CD8-positive, alpha-beta memory T cell (primary cell): ENCODE measurements at regions not wholly inside any gene's neighbourhood (a gene's known extent, or its start where the extent isn't known, plus 50 kb on each side); places are given as distances from the start of the nearest gene placed in this dataset.

Experiments
- CTCF ChIA-PET: fragments of 350-600 bp; sonication (Branson Sonifier 250); formaldehyde crosslinking; loops from one replicate; lab custom pipeline; 2021; ENCODE audit warnings: antibody characterized with exemption; lab: Charles Lee
- POLR2A ChIA-PET: fragments of 350-600 bp; sonication (Branson Sonifier 250); formaldehyde crosslinking; loops from one replicate; lab custom pipeline; 2021; ENCODE audit warnings: antibody characterized with exemption; lab: Charles Lee
- DNase-seq, 5 donors: peaks; one replicate each; pipeline versions ENCODE4 v3.0.0 to v3.0.0-alpha.2; 2020 to 2022; ENCODE audit warnings: mixed read lengths in 1 of 5
- H3K27ac ChIP-seq: one replicate; pipeline ENCODE4 v1.7.0; 2013; ENCODE audit warnings: low read depth, mild to moderate bottlenecking, low read length, moderate library complexity
- H3K27me3 ChIP-seq: 2 replicates; pipeline ENCODE4 v1.7.0; 2013; ENCODE audit warnings: low read length, mild to moderate bottlenecking; ENCODE audit not compliant: insufficient read depth, poor library complexity, severe bottlenecking
- H3K36me3 ChIP-seq: 2 replicates; pipeline ENCODE4 v1.7.0; 2013; ENCODE audit warnings: mild to moderate bottlenecking, low read length, moderate library complexity; ENCODE audit not compliant: insufficient read depth
- H3K4me1 ChIP-seq: 2 replicates; pipeline ENCODE4 v1.7.0; 2013; ENCODE audit warnings: mild to moderate bottlenecking, low read length, moderate library complexity; ENCODE audit not compliant: insufficient read depth
- H3K4me3 ChIP-seq: 2 replicates; pipeline ENCODE4 v1.7.0; 2013; ENCODE audit warnings: mild to moderate bottlenecking, low read length
- H3K9me3 ChIP-seq: 2 replicates; pipeline ENCODE4 v1.7.0; 2013; ENCODE audit warnings: mild to moderate bottlenecking, low read length
- H3K27ac Mint-ChIP-seq, 8 donors: one replicate each; pipeline ENCODE4 v1.8.0; 2020 to 2021; ENCODE audit warnings: mixed read lengths in 8 of 8, mild to moderate bottlenecking in 6 of 8, inconsistent platforms in 3 of 8, moderate library complexity in 3 of 8
- H3K27me3 Mint-ChIP-seq, 2 donors: one replicate each; pipeline ENCODE4 v1.8.0; 2020 to 2021; ENCODE audit warnings: mixed read lengths in 2 of 2, mild to moderate bottlenecking in 1 of 2, moderate library complexity in 1 of 2
- H3K36me3 Mint-ChIP-seq, 3 donors: one replicate each; pipeline ENCODE4 v1.8.0; 2020 to 2021; ENCODE audit warnings: mixed read lengths in 3 of 3, inconsistent platforms in 1 of 3, mild to moderate bottlenecking in 1 of 3
- H3K4me1 Mint-ChIP-seq, 3 donors: one replicate each; pipeline ENCODE4 v1.8.0; 2020 to 2021; ENCODE audit warnings: mixed read lengths in 3 of 3, inconsistent platforms in 1 of 3, mild to moderate bottlenecking in 1 of 3
- H3K4me3 Mint-ChIP-seq, 7 donors: one replicate each; pipeline ENCODE4 v1.8.0; 2020 to 2021; ENCODE audit warnings: mixed read lengths in 7 of 7, mild to moderate bottlenecking in 6 of 7, moderate library complexity in 4 of 7, inconsistent platforms in 2 of 7
- H3K9me3 Mint-ChIP-seq, 5 donors: one replicate each; pipeline ENCODE4 v1.8.0; 2020 to 2022; ENCODE audit warnings: mixed read lengths in 5 of 5, mild to moderate bottlenecking in 3 of 5, moderate library complexity in 2 of 5, inconsistent platforms in 1 of 5

GRCh38 chr5:114062932-114063867 lies 298.7 kb upstream of the KCNN2 start:
- H3K36me3 ChIP-seq, result no peaks in the 10 kb centered on the region
- ChIA-PET CTCF (no interaction called here), POLR2A (no interaction called here)
- Mint-ChIP-seq H3K27me3 (no peaks in the 10 kb centered on the region), H3K4me1 (no peaks in the 10 kb centered on the region), H3K27ac (no peak overlapping the region), H3K9me3 (peaks cover 0 to 6% (median 0%) of the 10 kb centered on the region in 5 donors), H3K36me3 (no peaks in the 10 kb centered on the region), H3K4me3 (no peak overlapping the region)
- no peaks in the 10 kb centered on the region for H3K9me3 ChIP-seq
- DNase-seq, result no peak
- no peak overlapping the region for H3K4me3 ChIP-seq
- no peak overlapping the region for H3K27ac ChIP-seq
- no peaks in the 10 kb centered on the region for H3K27me3 ChIP-seq
- H3K4me1 ChIP-seq, result no peaks in the 10 kb centered on the region

DNA sequence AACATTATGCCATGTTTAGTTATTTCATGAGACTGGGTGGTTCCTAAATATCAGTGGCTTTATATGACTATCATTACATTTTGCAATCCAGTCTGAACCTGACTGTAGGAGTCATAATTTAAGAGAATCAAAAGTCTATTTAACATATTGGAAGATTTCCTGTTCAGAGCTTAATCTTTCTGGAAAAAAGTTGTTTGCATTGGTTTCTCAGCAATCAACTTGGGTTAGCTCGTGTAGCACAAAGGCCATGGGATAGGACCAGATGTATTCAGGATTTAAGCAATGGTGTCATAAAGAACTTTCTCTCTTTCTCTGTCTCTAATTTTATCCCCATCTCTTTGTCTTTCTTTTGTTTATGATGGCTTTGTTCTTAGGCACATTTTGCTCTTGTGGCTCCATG lies 296.0 kb upstream of the KCNN2 start:
- no peaks in the 10 kb centered on the region for H3K27me3 Mint-ChIP-seq
- CTCF ChIA-PET, result no interaction called here
- H3K27ac ChIP-seq, result no peak overlapping the region

DNA sequence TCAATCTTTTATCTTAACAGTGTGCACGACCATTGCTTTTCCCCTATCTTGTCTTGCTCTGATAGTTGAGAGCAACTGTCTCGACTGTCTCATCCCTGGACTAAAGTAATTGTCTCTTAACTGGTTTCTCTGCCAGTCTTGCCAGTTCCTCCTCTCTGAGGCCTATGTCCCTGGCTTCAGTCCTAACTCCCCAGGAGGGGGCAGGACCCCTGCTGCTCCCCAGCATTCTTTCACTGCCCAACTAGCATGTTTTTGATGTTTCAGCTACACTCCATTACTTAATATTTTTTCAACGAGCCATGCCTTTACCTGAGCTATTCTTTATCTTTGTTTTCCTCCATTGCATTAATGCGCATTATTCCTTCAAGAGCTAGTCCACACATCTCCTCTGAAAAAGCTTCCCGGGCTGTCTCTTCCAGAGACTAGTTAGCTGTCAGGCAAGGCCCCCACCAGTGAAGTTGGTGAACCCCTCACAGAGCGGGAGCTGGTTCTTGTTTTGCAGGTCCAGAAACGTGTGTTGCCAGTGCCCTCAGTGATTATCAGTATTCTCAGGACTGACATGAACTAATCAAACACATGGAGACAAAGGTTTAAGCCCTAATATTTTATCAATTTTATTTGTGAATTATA lies 291.7 kb upstream of the KCNN2 start:
- Mint-ChIP-seq H3K27ac (no peak overlapping the region), H3K4me3 (no peak overlapping the region), H3K27me3 (no peaks in the 10 kb centered on the region), H3K36me3 (no peaks in the 10 kb centered on the region), H3K4me1 (no peaks in the 10 kb centered on the region), H3K9me3 (peaks cover 0 to 5% (median 2%) of the 10 kb centered on the region in 5 donors)
- no peaks in the 10 kb centered on the region for H3K9me3 ChIP-seq
- no peak overlapping the region for H3K4me3 ChIP-seq
- H3K27ac ChIP-seq, result no peak overlapping the region
- DNase-seq, result no peak
- no peaks in the 10 kb centered on the region for H3K36me3 ChIP-seq
- ChIA-PET CTCF (no interaction called here), POLR2A (no interaction called here)
- H3K4me1 ChIP-seq, result no peaks in the 10 kb centered on the region
- no peaks in the 10 kb centered on the region for H3K27me3 ChIP-seq

More for the DNA sequence above, 296.0 kb upstream of the KCNN2 start:
- Histone ChIP-seq H3K9me3 (no peaks in the 10 kb centered on the region), H3K27me3 (no peaks in the 10 kb centered on the region), H3K36me3 (no peaks in the 10 kb centered on the region), H3K4me3 (no peak overlapping the region), H3K4me1 (no peaks in the 10 kb centered on the region)
- Mint-ChIP-seq H3K4me1 (no peaks in the 10 kb centered on the region), H3K36me3 (no peaks in the 10 kb centered on the region), H3K9me3 (peaks cover 0 to 5% (median 0%) of the 10 kb centered on the region in 5 donors), H3K27ac (no peak overlapping the region), H3K4me3 (no peak overlapping the region)
- POLR2A ChIA-PET, result no interaction called here
- DNase-seq, result no peak

- no peak for DNase-seq
- Mint-ChIP-seq H3K9me3 (peaks cover 5 to 16% (median 13%) of the 10 kb centered on the region in 5 donors), H3K36me3 (no peaks in the 10 kb centered on the region), H3K4me3 (no peak overlapping the region), H3K27me3 (no peaks in the 10 kb centered on the region), H3K4me1 (no peaks in the 10 kb centered on the region), H3K27ac (no peak overlapping the region)
- Histone ChIP-seq H3K27ac (no peak overlapping the region), H3K27me3 (no peaks in the 10 kb centered on the region), H3K4me3 (no peak overlapping the region), H3K9me3 (no peaks in the 10 kb centered on the region), H3K4me1 (no peaks in the 10 kb centered on the region), H3K36me3 (no peaks in the 10 kb centered on the region)
- ChIA-PET CTCF (no interaction called here), POLR2A (no interaction called here)
Measured at GRCh38 chr5:114089259-114089658, 272.6 kb upstream of the KCNN2 start.

DNA sequence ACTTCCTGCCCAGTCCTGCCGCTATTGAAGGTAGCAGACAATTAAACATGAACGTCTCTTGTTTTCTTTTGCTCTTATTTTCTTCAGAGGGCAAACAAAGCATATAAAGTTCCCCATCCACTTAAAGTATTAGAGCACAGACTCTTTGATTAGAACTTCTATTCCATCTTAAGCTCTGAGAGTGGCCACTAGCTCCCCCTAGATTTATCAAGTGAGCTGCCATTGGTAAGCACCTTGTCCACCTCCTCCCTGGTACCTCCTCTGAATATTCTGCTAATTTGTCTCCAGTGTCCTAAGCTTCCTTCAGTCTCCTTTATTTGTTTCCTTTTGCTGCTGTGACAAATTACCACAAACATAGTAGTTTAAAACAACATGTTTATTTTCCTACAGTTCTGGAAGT lies 264.3 kb upstream of the KCNN2 start:
- Histone ChIP-seq H3K9me3 (no peaks in the 10 kb centered on the region), H3K4me3 (no peak overlapping the region), H3K4me1 (no peaks in the 10 kb centered on the region), H3K27ac (no peak overlapping the region), H3K36me3 (no peaks in the 10 kb centered on the region), H3K27me3 (no peaks in the 10 kb centered on the region)
- ChIA-PET CTCF (no interaction called here), POLR2A (no interaction called here)
- DNase-seq, result no peak
- Mint-ChIP-seq H3K36me3 (no peaks in the 10 kb centered on the region), H3K4me1 (no peaks in the 10 kb centered on the region), H3K4me3 (no peak overlapping the region), H3K27me3 (no peaks in the 10 kb centered on the region), H3K9me3 (peaks cover 0 to 7% (median 6%) of the 10 kb centered on the region in 5 donors), H3K27ac (no peak overlapping the region)

- Mint-ChIP-seq H3K36me3 (peaks cover 0 to 3% (median 0%) of the 10 kb centered on the region in 3 donors), H3K27me3 (peaks cover 0 to 3% of the 10 kb centered on the region in 2 donors), H3K27ac (no peak overlapping the region), H3K4me1 (no peaks in the 10 kb centered on the region), H3K9me3 (peaks cover 0 to 6% (median 3%) of the 10 kb centered on the region in 5 donors), H3K4me3 (no peak overlapping the region)
- no peak overlapping the region for H3K4me3 ChIP-seq
- H3K9me3 ChIP-seq, result no peaks in the 10 kb centered on the region
- no peak overlapping the region for H3K27ac ChIP-seq
- DNase-seq, result no peak
- POLR2A ChIA-PET, result no interaction called here
- CTCF ChIA-PET, result no interaction called here
- H3K4me1 ChIP-seq, result no peaks in the 10 kb centered on the region
- no peaks in the 10 kb centered on the region for H3K36me3 ChIP-seq
- no peaks in the 10 kb centered on the region for H3K27me3 ChIP-seq
Measured at GRCh38 chr5:114099161-114099560, 262.7 kb upstream of the KCNN2 start.

DNA sequence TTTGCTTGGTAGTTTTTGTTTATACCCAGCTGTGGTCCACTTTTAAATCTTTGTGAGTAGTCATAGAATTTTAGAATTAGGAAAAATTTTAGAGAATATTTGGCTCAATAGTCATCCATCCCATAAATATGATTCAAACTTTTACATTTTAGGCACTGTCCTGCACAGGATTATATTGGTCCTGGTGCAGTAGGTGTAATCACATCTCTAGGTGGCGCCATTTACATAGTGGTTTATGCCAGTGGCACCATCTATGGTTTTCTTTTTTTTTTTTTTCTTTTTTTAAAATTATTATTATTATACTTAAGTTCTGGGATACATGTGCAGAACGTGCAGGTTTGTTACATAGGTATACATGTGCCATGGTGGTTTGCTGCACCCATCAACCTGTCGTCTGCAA lies 260.7 kb upstream of the KCNN2 start:
- Mint-ChIP-seq H3K4me3 (no peak overlapping the region), H3K27me3 (peaks cover 0 to 3% of the 10 kb centered on the region in 2 donors), H3K4me1 (no peaks in the 10 kb centered on the region), H3K27ac (no peak overlapping the region), H3K36me3 (peaks cover 0 to 3% (median 0%) of the 10 kb centered on the region in 3 donors), H3K9me3 (peaks cover 0 to 6% (median 3%) of the 10 kb centered on the region in 5 donors)
- Histone ChIP-seq H3K4me3 (no peak overlapping the region), H3K27me3 (no peaks in the 10 kb centered on the region), H3K36me3 (no peaks in the 10 kb centered on the region), H3K4me1 (no peaks in the 10 kb centered on the region), H3K27ac (no peak overlapping the region), H3K9me3 (no peaks in the 10 kb centered on the region)
- ChIA-PET CTCF (no interaction called here), POLR2A (no interaction called here)
- DNase-seq, result no peak

GRCh38 chr5:114113604-114114003 lies 248.3 kb upstream of the KCNN2 start:
- Histone ChIP-seq H3K36me3 (no peaks in the 10 kb centered on the region), H3K27ac (no peak overlapping the region), H3K4me3 (no peak overlapping the region), H3K27me3 (no peaks in the 10 kb centered on the region), H3K9me3 (no peaks in the 10 kb centered on the region), H3K4me1 (no peaks in the 10 kb centered on the region)
- DNase-seq, result no peak
- ChIA-PET CTCF (no interaction called here), POLR2A (no interaction called here)
- Mint-ChIP-seq H3K9me3 (peaks cover 0 to 6% (median 0%) of the 10 kb centered on the region in 5 donors), H3K4me1 (no peaks in the 10 kb centered on the region), H3K27ac (no peak overlapping the region), H3K36me3 (no peaks in the 10 kb centered on the region), H3K4me3 (no peak overlapping the region), H3K27me3 (no peaks in the 10 kb centered on the region)
